Midbrain (tissue), 1 donor: ENCODE measurements at regions not wholly inside any gene's neighbourhood (a gene's known extent, or its start where the extent isn't known, plus 50 kb on each side); places are given as distances from the start of the nearest gene placed in this dataset.

Source experiments
- DNase-seq: peaks from one replicate; lab custom pipeline; 2025; lab: John Stamatoyannopoulos, UW

GRCh38 chr22:44423556-44424358 is 74.3 kb downstream of the RTL6 start:
- DNase-seq: no peak

GRCh38 chr22:44422746-44423380 is 75.2 kb downstream of the RTL6 start:
- DNase-seq: no peak

DNA sequence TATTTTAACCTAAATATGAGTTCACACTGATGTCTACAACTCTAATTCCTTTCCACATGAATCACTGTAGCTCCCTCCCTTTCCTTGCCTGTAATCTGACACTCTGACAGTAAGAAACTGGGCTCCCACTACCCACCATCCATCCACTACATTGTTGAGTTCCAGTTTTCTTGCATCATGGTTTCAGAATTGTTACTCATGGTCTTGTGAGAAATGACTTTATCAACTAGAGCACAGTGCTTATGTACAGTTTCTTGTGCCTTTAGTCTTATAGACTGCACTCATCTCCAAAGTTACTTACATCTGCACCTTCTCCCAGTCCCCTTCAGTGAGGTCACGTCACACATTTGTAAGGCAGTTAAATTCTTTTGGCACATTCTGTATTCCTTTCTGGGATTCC is 78.6 kb downstream of the RTL6 start:
- DNase-seq: no peak

DNA sequence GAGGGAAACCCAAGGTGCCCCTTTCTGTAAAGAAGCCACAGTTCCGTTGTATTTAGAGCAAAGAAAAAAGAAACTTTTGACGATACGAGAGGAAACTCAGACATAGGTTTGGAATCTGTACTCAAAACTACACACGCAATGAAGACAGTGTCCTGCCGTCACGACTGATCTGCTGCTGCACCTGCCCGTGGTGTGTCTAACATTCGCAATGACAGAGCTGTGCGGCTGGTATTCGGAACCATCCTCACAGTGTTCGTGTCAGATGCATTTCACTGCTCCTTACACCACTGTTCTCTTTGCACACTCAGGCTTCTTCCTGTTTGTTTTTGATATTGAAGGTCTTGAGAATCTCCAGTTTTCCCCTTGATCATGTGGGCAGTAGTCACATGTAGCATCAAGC is 84.8 kb downstream of the RTL6 start:
- no peak for DNase-seq

DNA sequence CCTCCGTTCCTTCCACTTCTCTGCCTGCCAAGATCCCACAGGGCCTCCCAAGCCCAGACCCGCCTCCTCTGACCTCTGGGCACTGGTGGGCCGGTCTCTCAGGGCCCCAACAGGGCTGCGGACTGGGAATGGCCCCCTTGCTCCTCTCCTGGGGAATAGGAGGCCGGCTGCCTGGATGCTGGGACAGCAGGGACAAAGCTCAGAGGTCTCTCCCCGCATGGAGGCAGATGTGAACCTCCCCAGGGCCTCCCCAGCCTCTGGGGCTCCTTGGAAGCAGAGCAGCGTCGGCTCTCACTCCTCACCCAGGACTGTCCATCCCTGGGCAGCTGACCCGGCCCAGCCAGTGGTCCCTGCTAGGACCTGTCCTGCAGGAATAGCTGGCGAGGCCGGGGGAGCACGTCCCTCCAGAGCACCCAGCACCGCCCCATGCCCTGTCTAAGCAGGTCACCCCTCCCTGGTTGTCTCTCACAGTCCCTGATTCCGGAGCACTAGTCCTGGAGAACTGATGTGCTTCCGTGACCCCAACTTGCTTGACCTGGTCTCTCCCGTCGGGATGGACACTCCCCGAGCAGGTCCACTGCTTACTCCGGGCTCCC is 85.8 kb downstream of the RTL6 start:
- DNase-seq: no peak

- DNase-seq: no peak
Measured at GRCh38 chr22:44411226-44412135, 86.6 kb downstream of the RTL6 start.

- no peak for DNase-seq
Measured at GRCh38 chr22:44410451-44410991, 87.5 kb downstream of the RTL6 start.

DNA sequence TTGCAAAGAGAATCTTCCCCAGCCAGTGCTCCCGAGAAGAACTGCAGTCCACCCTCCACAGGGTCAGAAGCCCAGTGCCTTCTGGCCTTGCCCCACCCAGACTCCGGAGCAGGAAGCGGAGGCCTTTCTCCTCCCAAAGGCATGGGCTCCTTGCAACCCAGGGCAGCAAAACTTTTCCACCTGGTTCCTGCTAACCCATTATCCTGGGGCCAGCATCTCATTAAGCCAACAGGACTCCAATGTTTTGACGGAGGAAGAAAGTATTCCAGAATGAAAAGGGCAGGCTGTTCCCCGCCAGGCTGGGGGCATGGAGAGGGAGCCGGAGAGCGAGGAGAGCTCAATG is 88.1 kb downstream of the RTL6 start:
- DNase-seq: no peak

- no peak for DNase-seq
Measured at GRCh38 chr22:44409211-44409973, 88.6 kb downstream of the RTL6 start.

GRCh38 chr22:44408829-44409192 is 89.2 kb downstream of the RTL6 start:
- DNase-seq: no peak

GRCh38 chr22:44407987-44408828 is 89.8 kb downstream of the RTL6 start:
- DNase-seq: no peak

DNA sequence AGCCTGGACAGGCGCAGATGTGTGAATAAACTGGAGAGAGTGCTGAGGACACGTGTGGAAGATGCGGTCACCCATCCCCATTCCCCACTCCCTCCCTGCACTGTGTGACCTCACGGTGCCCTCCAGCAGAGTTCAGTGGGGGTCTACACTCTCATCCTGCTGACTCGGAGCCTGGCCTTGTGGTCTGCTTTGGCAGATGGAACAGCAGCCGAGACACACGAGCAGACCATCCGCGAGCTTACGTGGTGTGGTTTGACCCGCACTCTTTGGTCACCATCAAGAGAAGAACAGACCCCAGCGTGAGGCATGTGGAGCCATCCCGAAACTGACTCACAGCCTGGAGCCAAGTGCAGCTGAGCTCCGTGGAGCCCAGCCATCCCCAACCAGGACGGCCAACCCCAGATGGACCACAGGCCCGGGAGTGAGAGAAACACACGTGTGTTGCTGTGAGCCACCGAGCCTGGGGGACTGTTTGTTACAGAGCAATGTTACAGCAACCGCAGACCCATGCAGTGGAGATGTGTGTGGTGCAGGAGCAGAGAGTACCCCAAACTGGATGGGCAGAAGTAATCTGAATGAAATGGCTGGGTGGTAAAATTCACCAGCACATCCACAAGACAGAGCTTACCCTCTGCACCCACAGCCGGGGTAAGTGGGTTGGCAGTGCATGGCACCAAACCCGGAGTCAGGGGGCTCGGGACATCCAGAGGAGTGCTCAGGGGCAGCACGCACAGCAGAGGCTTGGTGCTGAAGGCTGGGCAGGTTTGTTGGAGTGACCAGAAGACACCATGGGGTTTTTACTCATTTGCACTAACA is 90.7 kb downstream of the RTL6 start:
- DNase-seq: no peak

GRCh38 chr22:44406341-44407170 is 91.5 kb downstream of the RTL6 start:
- no peak for DNase-seq

GRCh38 chr22:44405661-44406060 is 92.4 kb downstream of the RTL6 start:
- DNase-seq: no peak

DNA sequence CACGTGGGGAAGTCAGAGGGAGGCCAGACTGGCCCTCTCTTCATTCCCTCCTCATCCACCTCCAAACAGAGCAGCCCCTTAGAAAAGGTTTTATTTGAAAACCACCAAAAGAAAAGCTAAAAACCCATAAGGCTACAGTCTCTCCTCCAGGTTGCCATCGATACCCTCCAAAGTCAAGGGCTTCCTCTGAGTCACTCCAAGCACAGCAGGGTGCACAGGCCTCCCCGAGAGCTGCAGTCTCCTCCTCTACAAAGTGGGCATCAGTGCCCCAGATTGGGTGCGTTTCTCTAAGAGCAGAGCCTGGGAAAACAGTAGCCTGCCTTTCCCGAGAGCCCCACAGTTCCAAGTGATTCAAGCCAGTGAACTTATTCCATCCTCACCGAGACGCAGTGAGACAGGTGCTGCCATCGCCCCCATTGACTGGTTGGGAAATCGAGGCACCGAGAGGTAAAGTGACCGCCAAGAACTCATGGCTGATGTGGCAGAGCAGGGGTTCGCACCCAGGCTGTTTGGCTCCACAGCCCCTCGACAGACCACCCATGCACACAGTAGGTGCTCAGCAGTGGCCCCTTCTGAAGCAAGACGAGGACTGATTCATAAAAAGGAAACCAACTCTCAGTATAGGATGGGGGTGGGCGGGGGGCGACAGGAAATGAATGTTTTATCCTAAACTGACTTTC is 91.7 kb upstream of the SHISAL1 start:
- DNase-seq: no peak

DNA sequence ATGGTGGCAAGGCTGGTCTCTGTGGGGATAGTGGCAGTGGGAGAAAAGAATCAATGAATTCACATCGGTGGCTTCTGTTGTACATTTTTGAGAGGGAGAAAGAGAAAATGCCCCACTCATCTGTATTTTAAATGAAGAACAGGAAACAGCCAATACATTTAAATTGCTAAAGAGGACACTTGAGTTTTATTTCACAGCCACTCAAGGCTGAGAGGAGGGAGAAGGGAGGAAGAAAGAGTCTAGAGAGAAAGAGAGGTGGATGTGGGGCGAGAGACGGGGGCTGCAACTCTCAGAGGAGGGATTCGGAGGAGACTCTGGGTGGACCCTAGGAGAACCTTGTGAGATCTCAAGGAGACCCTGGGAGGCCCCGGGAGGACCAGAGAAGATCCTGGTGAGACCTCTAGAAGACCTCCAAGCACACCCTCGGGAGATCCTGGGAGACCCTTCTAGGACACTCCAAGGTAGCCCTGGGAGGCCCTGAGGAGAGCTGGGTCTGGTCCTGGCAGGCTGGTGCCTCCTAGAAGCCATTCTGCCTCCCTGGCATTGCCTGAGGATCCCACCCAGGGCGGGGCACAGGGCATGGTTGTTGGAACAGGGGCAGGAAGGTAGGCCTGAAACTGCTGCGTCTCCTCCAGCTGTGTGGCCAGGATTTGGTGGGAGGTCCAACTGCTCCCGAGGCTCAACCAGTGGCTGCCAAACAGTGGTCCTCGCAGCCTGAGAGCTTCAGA is 91.0 kb upstream of the SHISAL1 start:
- DNase-seq: no peak

- DNase-seq: no peak
Measured at GRCh38 chr22:44403166-44403565, 90.4 kb upstream of the SHISAL1 start.
